Neural progenitor cell (in vitro differentiated cells): ENCODE measurements at regions not wholly inside any gene's neighbourhood (a gene's known extent, or its start where the extent isn't known, plus 50 kb on each side); places are given as distances from the start of the nearest gene placed in this dataset.

Source experiments
- DNase-seq: peaks from one replicate; pipeline ENCODE4 v3.0.0-alpha.2; 2016; ENCODE audit warnings: low spot score
- H2AFZ ChIP-seq: fragments of 200-600 bp; sonication (generic); replicated peaks from 2 replicates; pipeline ENCODE4 v1.6.1; 2016; ENCODE audit warnings: antibody characterized with exemption
- H3F3A ChIP-seq: fragments of 200-600 bp; sonication (generic); 2 replicates; pipeline ENCODE4 v1.6.1; 2016; ENCODE audit warnings: antibody characterized with exemption, low read depth
- H3K27ac ChIP-seq: fragments of 200-600 bp; sonication (generic); 2 replicates; pipeline ENCODE4 v1.5.1; 2016; ENCODE audit warnings: mild to moderate bottlenecking
- H3K27me3 ChIP-seq: fragments of 200-600 bp; sonication (generic); 2 replicates; pipeline ENCODE4 v1.6.1; 2016; ENCODE audit warnings: mild to moderate bottlenecking, moderate library complexity
- H3K36me3 ChIP-seq: fragments of 200-600 bp; sonication (generic); 2 replicates; pipeline ENCODE4 v1.5.1; 2016
- H3K4me1 ChIP-seq: fragments of 200-600 bp; sonication (generic); 2 replicates; pipeline ENCODE4 v1.6.1; 2016; ENCODE audit warnings: mixed run types
- H3K4me2 ChIP-seq: fragments of 200-600 bp; sonication (generic); 2 replicates; pipeline ENCODE4 v1.6.1; 2016
- H3K4me3 ChIP-seq: fragments of 200-600 bp; sonication (generic); 2 replicates; pipeline ENCODE4 v1.5.1; 2016
- H3K79me2 ChIP-seq: fragments of 200-600 bp; sonication (generic); 2 replicates; pipeline ENCODE4 v1.6.1; 2016; ENCODE audit warnings: low read depth
- H3K9ac ChIP-seq: fragments of 200-600 bp; sonication (generic); 2 replicates; pipeline ENCODE4 v1.6.1; 2016
- H3K9me3 ChIP-seq: fragments of 200-600 bp; sonication (generic); 2 replicates; pipeline ENCODE4 v1.5.1; 2016; ENCODE audit warnings: low read depth
- H4K20me1 ChIP-seq: fragments of 200-600 bp; sonication (generic); 2 replicates; pipeline ENCODE4 v1.6.1; 2016; ENCODE audit warnings: low read depth
- H3K27ac Mint-ChIP-seq: 3 replicates; pipeline ENCODE4 v1.8.0; 2021; ENCODE audit warnings: mixed read lengths
- H3K27me3 Mint-ChIP-seq: 2 replicates; pipeline ENCODE4 v1.8.0; 2022; ENCODE audit warnings: low read depth, mild to moderate bottlenecking, inconsistent platforms, moderate library complexity, mixed read lengths; ENCODE audit not compliant: insufficient read depth
- H3K36me3 Mint-ChIP-seq: 3 replicates; pipeline ENCODE4 v1.8.0; 2021; ENCODE audit warnings: mixed read lengths
- H3K4me1 Mint-ChIP-seq: 3 replicates; pipeline ENCODE4 v1.8.0; 2021; ENCODE audit warnings: mixed read lengths
- H3K4me3 Mint-ChIP-seq: 3 replicates; pipeline ENCODE4 v1.8.0; 2021; ENCODE audit warnings: mild to moderate bottlenecking, moderate library complexity, mixed read lengths
- H3K9me3 Mint-ChIP-seq: 3 replicates; pipeline ENCODE4 v1.8.0; 2020; ENCODE audit warnings: mixed read lengths
- EZH2 ChIP-seq: fragments of 200-600 bp; sonication (generic); IDR thresholded peaks from 2 replicates; pipeline ENCODE4 v1.6.1; 2017; ENCODE audit warnings: antibody characterized with exemption, mild to moderate bottlenecking, moderate library complexity
- EZH2phosphoT487 ChIP-seq: fragments of 200-600 bp; sonication (generic); IDR thresholded peaks from 2 replicates; pipeline ENCODE4 v1.6.1; 2017; ENCODE audit warnings: antibody characterized with exemption
- TF ChIP-seq, protein P1 (sequence below): fragments of 200-600 bp; sonication (generic); IDR thresholded peaks from 2 replicates; pipeline ENCODE4 v1.5.1; 2017; ENCODE audit warnings: antibody characterized with exemption, mild to moderate bottlenecking

DNA sequence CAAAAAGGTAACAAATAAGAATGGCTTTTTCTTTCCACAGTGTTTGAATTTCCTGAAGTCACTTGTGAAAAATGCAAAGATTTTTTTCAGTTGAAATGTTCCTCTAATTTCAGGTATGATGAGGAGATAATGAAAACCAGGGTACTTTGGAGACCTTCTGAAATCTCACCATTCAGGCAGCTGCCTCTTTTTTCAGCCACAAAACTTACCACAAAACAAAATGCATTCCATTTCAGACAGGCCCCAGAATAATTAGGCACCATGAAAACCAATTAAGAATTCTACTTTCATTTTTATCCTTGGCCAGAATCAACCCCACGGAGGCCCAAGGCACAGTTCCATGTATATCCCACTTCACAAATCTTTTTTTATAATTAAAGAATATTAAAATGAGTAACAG is 880.3 kb upstream of the ACVR2A start:
- H3K4me2 ChIP-seq: no peak overlapping the region
- no peaks in the 10 kb centered on the region for H3K79me2 ChIP-seq
- no peak overlapping the region for H3K4me3 Mint-ChIP-seq
- H3K4me1 Mint-ChIP-seq: no peaks in the 10 kb centered on the region
- no peak overlapping the region for H3K27ac ChIP-seq
- TF ChIP-seq EZH2 (no peak), EZH2phosphoT487 (no peak)
- no peak for DNase-seq
- no peak overlapping the region for H3K9ac ChIP-seq
- no peaks in the 10 kb centered on the region for H3K36me3 ChIP-seq
- no peaks in the 10 kb centered on the region for H4K20me1 ChIP-seq
- H3K4me1 ChIP-seq: no peaks in the 10 kb centered on the region
- H3K9me3 ChIP-seq: no peaks in the 10 kb centered on the region
- peaks cover 12% of the 10 kb centered on the region for H3K9me3 Mint-ChIP-seq
- H3K27ac Mint-ChIP-seq: no peak overlapping the region
- H3K36me3 Mint-ChIP-seq: no peaks in the 10 kb centered on the region
- H3K27me3 Mint-ChIP-seq: no peaks in the 10 kb centered on the region
- H2AFZ ChIP-seq: no peak overlapping the region
- no peaks in the 10 kb centered on the region for H3F3A ChIP-seq
- no peaks in the 10 kb centered on the region for H3K27me3 ChIP-seq
- H3K4me3 ChIP-seq: no peak overlapping the region

DNA sequence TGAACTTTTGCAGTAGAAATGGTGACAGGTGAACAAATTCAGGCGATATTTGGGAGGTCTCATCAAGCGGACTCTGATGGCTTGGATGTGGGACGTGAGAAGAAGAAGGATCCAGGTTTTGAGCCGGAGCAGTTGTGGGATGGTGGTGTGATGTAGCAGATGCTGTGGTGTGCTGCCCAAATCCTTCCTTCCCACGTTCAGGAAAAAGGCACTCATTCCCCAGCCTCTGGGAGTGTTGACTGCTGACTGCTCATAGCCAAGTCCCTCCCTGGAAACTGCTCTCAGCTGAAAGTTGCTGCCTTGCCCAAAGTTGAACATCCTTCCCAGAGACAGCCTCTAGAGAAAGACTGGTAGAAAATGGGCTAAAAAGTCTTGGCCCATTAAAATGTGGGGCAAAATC is 890.3 kb upstream of the ACVR2A start:
- H3K36me3 ChIP-seq: no peaks in the 10 kb centered on the region
- Mint-ChIP-seq H3K4me3 (no peak overlapping the region), H3K4me1 (no peaks in the 10 kb centered on the region), H3K36me3 (no peaks in the 10 kb centered on the region), H3K27ac (no peak overlapping the region), H3K27me3 (no peaks in the 10 kb centered on the region), H3K9me3 (no peaks in the 10 kb centered on the region)
- no peaks in the 10 kb centered on the region for H3K4me1 ChIP-seq
- no peak overlapping the region for H3K27ac ChIP-seq
- H3K27me3 ChIP-seq: no peaks in the 10 kb centered on the region
- no peak overlapping the region for H3K4me2 ChIP-seq
- H2AFZ ChIP-seq: no peak overlapping the region
- H3F3A ChIP-seq: no peaks in the 10 kb centered on the region
- no peak overlapping the region for H3K9ac ChIP-seq
- H3K9me3 ChIP-seq: no peaks in the 10 kb centered on the region
- H3K4me3 ChIP-seq: no peak overlapping the region
- DNase-seq: no peak
- TF ChIP-seq EZH2phosphoT487 (no peak), EZH2 (no peak)
- TF ChIP-seq, protein P1, sequence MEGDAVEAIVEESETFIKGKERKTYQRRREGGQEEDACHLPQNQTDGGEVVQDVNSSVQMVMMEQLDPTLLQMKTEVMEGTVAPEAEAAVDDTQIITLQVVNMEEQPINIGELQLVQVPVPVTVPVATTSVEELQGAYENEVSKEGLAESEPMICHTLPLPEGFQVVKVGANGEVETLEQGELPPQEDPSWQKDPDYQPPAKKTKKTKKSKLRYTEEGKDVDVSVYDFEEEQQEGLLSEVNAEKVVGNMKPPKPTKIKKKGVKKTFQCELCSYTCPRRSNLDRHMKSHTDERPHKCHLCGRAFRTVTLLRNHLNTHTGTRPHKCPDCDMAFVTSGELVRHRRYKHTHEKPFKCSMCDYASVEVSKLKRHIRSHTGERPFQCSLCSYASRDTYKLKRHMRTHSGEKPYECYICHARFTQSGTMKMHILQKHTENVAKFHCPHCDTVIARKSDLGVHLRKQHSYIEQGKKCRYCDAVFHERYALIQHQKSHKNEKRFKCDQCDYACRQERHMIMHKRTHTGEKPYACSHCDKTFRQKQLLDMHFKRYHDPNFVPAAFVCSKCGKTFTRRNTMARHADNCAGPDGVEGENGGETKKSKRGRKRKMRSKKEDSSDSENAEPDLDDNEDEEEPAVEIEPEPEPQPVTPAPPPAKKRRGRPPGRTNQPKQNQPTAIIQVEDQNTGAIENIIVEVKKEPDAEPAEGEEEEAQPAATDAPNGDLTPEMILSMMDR: no peak
- no peaks in the 10 kb centered on the region for H3K79me2 ChIP-seq
- no peaks in the 10 kb centered on the region for H4K20me1 ChIP-seq

DNA sequence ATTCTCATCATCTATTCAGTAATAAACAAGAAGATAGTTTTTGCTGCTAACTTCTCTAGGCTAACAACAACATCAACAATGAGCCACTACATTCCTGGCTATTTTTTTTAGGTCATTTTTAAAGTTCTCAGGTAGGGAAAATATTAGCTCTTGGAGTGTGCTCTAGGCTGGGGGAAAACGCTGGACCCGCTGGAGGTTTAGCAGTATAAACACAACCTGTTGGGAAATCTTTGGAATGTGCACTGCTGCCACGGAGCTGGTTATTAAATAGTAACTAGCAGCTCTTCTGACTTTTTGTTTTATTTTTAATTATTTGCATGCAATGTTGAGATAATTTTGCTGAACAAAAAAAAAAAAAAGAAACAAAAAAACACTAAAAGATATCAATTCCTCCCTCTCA is 892.1 kb upstream of the ACVR2A start:
- Histone ChIP-seq H2AFZ (no peak overlapping the region), H3K27ac (no peak overlapping the region), H4K20me1 (no peaks in the 10 kb centered on the region), H3K9me3 (no peaks in the 10 kb centered on the region), H3K27me3 (no peaks in the 10 kb centered on the region), H3K36me3 (no peaks in the 10 kb centered on the region), H3K9ac (no peak overlapping the region), H3F3A (no peaks in the 10 kb centered on the region), H3K4me3 (no peak overlapping the region), H3K79me2 (no peaks in the 10 kb centered on the region), H3K4me1 (no peaks in the 10 kb centered on the region), H3K4me2 (no peak overlapping the region)
- Mint-ChIP-seq H3K36me3 (no peaks in the 10 kb centered on the region), H3K9me3 (no peaks in the 10 kb centered on the region), H3K4me1 (no peaks in the 10 kb centered on the region), H3K4me3 (no peak overlapping the region), H3K27me3 (no peaks in the 10 kb centered on the region), H3K27ac (no peak overlapping the region)
- no peak for TF ChIP-seq EZH2phosphoT487
- TF ChIP-seq, protein P1: no peak
- TF ChIP-seq EZH2: no peak
- DNase-seq: no peak

DNA sequence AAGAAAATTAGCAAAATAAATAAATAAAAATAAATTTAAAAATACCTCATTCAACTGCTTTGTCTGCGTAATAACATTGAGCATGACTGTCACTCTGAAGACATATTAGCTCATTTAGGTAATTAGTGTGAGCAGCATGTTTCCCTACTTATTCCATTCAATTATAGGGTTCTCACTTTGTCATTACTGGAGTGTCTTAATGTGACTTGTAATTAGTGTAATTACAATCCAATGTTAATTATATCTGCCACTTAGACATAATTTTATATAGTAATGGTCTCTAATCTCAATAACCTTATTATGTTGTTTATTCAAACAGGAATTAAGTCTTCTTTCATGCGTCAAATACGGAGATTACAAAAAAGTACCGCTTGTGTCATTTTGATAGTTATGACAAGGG is 893.9 kb upstream of the ACVR2A start:
- no peak overlapping the region for H2AFZ ChIP-seq
- H3K4me1 ChIP-seq: no peaks in the 10 kb centered on the region
- Mint-ChIP-seq H3K27ac (no peak overlapping the region), H3K36me3 (no peaks in the 10 kb centered on the region), H3K4me1 (no peaks in the 10 kb centered on the region), H3K9me3 (no peaks in the 10 kb centered on the region), H3K27me3 (no peaks in the 10 kb centered on the region), H3K4me3 (no peak overlapping the region)
- H3K79me2 ChIP-seq: no peaks in the 10 kb centered on the region
- no peak overlapping the region for H3K27ac ChIP-seq
- H3F3A ChIP-seq: no peaks in the 10 kb centered on the region
- H4K20me1 ChIP-seq: no peaks in the 10 kb centered on the region
- no peaks in the 10 kb centered on the region for H3K36me3 ChIP-seq
- H3K4me3 ChIP-seq: no peak overlapping the region
- no peak for TF ChIP-seq EZH2phosphoT487
- no peak for TF ChIP-seq EZH2
- TF ChIP-seq, protein P1: no peak
- no peak overlapping the region for H3K9ac ChIP-seq
- H3K27me3 ChIP-seq: no peaks in the 10 kb centered on the region
- no peak overlapping the region for H3K4me2 ChIP-seq
- H3K9me3 ChIP-seq: no peaks in the 10 kb centered on the region
- no peak for DNase-seq
